Stomach (tissue), 4 donors: ENCODE measurements at regions not wholly inside any gene's neighbourhood (a gene's known extent, or its start where the extent isn't known, plus 50 kb on each side); places are given as distances from the start of the nearest gene placed in this dataset.

Experiments used
- CTCF ChIP-seq, 7 experiments: fragments of 450-650 bp in 4 of 7; fragments of 200-600 bp in 3 of 7; sonication (generic) in 3 of 7; IDR thresholded peaks; one replicate each; pipeline ENCODE4 v1.5.1; 2016 to 2019; ENCODE audit warnings: antibody characterized with exemption in 7 of 7, control low read depth in 2 of 7, mild to moderate bottlenecking in 1 of 7
- POLR2A ChIP-seq, 4 donors: fragments of 450-650 bp; IDR thresholded peaks; one replicate each; pipeline ENCODE4 v1.6.1; 2016; ENCODE audit warnings: antibody characterized with exemption in 4 of 4, control low read depth in 2 of 4, mild to moderate bottlenecking in 1 of 4, moderate library complexity in 1 of 4

- TF ChIP-seq CTCF (IDR thresholded peaks at IDR 0.05) (no peak), POLR2A (IDR thresholded peaks at IDR 0.05) (no peak)
These were observed 56.9 kb upstream of the BRD7 start for GRCh38 chr16:50425648-50426047.
